MCF 10A (cell line): ENCODE measurements at regions not wholly inside any gene's neighbourhood (a gene's known extent, or its start where the extent isn't known, plus 50 kb on each side); places are given as distances from the start of the nearest gene placed in this dataset.

Source experiments
- BruUV-seq: library from RNA; stranded (reverse); fragments of 400-500 nt; replicated peaks from 2 replicates; lab custom pipeline; 2021; lab: Mats Ljungman, UMichigan
- CTCF ChIA-PET: fragments of 300-600 bp; sonication (Branson Sonifier 250); formaldehyde crosslinking; extraction: SDS; loops from one replicate; lab custom pipeline; 2021; ENCODE audit warnings: antibody characterized with exemption, inconsistent platforms; lab: Yijun Ruan, JAX
- POLR2A ChIA-PET: fragments of 300-600, 350-650 bp; sonication (Branson Sonifier 250); formaldehyde crosslinking; extraction: SDS; loops from one replicate; lab custom pipeline; 2020; ENCODE audit warnings: antibody characterized with exemption, inconsistent platforms; lab: Yijun Ruan, JAX
- DNase-seq: peaks from one replicate; pipeline ENCODE4 v3.0.0-alpha.2; 2018; ENCODE audit not compliant: unreplicated experiment
- H3K27ac Mint-ChIP-seq: one replicate; pipeline ENCODE4 v1.8.0; 2022; ENCODE audit warnings: mild to moderate bottlenecking, low read depth, mixed read lengths; ENCODE audit not compliant: unreplicated experiment
- H3K27me3 Mint-ChIP-seq: one replicate; pipeline ENCODE4 v1.8.0; 2022; ENCODE audit warnings: mixed read lengths; ENCODE audit not compliant: insufficient read depth, unreplicated experiment
- H3K36me3 Mint-ChIP-seq: one replicate; pipeline ENCODE4 v1.8.0; 2022; ENCODE audit warnings: mild to moderate bottlenecking, moderate library complexity, mixed read lengths; ENCODE audit not compliant: insufficient read depth, unreplicated experiment
- H3K4me1 Mint-ChIP-seq: one replicate; pipeline ENCODE4 v1.8.0; 2022; ENCODE audit warnings: mixed read lengths; ENCODE audit not compliant: insufficient read depth, unreplicated experiment
- H3K4me3 Mint-ChIP-seq: one replicate; pipeline ENCODE4 v1.8.0; 2022; ENCODE audit warnings: mild to moderate bottlenecking, moderate library complexity, mixed read lengths; ENCODE audit not compliant: unreplicated experiment
- H3K9me3 Mint-ChIP-seq: one replicate; pipeline ENCODE4 v1.8.0; 2022; ENCODE audit warnings: mixed read lengths; ENCODE audit not compliant: unreplicated experiment
- intact Hi-C: fragments of 100-400 bp; cut with micrococcal nuclease; formaldehyde crosslinking; loops from 2 replicates; pipeline ENCODE4 v1.14.1; 2022
- TF ChIP-seq, protein P1 (sequence below): fragments of 200-600 bp; IDR thresholded peaks from one replicate; pipeline ENCODE4 v1.8.0; 2022; ENCODE audit warnings: antibody characterized with exemption, mild to moderate bottlenecking; ENCODE audit not compliant: unreplicated experiment

DNA sequence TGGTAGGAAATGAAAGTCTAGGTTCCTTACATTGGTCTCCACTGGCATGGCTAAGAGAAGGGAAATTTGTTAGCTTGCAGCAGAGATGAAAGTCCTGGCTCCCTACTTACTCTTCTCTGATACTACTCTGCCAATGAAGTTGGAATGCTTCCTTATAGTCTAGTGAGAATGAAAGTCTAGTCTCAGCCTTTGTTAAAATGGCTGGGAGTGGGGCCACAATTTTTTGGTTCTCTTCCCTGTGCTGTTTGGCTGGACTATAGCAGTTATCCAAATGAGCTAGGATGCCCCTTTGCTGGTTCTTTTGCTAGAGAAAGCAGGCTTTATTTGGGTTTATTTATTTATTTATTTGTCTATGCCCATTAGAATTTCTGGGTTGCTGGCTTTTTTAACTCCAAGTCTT, 414.3 kb downstream of the AASDHPPT start:
- Mint-ChIP-seq H3K36me3 (no peaks in the 10 kb centered on the region), H3K4me1 (no peaks in the 10 kb centered on the region), H3K9me3 (peaks cover 19% of the 10 kb centered on the region), H3K27me3 (no peaks in the 10 kb centered on the region), H3K4me3 (no peak overlapping the region), H3K27ac (no peak overlapping the region)
- DNase-seq: no peak
- TF ChIP-seq, protein P1, sequence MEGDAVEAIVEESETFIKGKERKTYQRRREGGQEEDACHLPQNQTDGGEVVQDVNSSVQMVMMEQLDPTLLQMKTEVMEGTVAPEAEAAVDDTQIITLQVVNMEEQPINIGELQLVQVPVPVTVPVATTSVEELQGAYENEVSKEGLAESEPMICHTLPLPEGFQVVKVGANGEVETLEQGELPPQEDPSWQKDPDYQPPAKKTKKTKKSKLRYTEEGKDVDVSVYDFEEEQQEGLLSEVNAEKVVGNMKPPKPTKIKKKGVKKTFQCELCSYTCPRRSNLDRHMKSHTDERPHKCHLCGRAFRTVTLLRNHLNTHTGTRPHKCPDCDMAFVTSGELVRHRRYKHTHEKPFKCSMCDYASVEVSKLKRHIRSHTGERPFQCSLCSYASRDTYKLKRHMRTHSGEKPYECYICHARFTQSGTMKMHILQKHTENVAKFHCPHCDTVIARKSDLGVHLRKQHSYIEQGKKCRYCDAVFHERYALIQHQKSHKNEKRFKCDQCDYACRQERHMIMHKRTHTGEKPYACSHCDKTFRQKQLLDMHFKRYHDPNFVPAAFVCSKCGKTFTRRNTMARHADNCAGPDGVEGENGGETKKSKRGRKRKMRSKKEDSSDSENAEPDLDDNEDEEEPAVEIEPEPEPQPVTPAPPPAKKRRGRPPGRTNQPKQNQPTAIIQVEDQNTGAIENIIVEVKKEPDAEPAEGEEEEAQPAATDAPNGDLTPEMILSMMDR: no peak
- BruUV-seq: no TSS peak
- intact Hi-C loops: no loop called here
- CTCF ChIA-PET: no interaction called here
- POLR2A ChIA-PET: interaction anchor here (0.6 to 0.7 kb wide), 2 partner anchors 25 to 955 kb away, joined by 3 to 4 read pairs; no protein-coding TSS in a partner anchor

DNA sequence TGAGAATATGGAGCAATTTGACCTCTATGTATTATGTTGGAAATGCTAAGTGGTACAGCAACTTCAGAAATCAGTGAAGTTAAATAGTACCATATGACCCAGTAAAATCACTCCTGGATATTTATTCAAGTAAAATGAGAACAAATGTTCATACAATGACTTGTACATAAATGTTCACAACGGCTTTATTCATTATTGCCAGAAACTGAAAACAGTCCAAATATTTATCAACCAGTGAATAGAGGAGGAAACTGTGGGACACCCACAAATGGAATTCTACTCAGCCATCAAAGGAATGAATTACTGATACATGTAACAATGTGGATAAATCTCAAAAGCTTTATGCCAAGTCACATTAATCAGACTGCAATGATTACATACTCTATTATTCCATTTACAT, 416.3 kb downstream of the AASDHPPT start:
- no peak for DNase-seq
- H3K27me3 Mint-ChIP-seq: no peaks in the 10 kb centered on the region
- ChIA-PET POLR2A (interaction anchor here (0.6 kb wide), 1 partner anchor 1011 kb away, joined by 4 read pairs; no protein-coding TSS in a partner anchor), CTCF (no interaction called here)
- no peak overlapping the region for H3K4me3 Mint-ChIP-seq
- peaks cover 11% of the 10 kb centered on the region for H3K9me3 Mint-ChIP-seq
- TF ChIP-seq, protein P1: no peak
- intact Hi-C loops: no loop called here
- no peak overlapping the region for H3K27ac Mint-ChIP-seq
- H3K36me3 Mint-ChIP-seq: no peaks in the 10 kb centered on the region
- BruUV-seq: no TSS peak
- no peaks in the 10 kb centered on the region for H3K4me1 Mint-ChIP-seq

DNA sequence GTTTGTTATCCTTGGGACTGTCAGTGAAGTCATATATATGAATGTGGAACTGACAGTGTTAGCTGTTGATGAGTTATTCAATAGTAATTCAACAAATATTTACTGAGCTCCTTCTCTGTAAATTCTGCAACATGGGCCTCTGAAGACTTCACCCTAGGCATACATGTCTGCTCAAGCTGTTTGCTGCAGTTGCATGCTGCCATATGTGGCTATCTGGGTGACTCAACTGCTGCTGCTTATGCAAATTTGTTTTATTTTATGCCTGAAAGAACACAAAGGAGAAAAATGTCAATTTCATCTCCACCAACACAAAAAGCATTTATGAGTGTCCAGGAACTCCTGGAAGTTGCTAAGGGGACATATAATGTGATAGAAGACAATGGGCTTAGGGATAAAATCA, 417.6 kb downstream of the AASDHPPT start:
- intact Hi-C loops: no loop called here
- H3K4me3 Mint-ChIP-seq: no peak overlapping the region
- no peaks in the 10 kb centered on the region for H3K9me3 Mint-ChIP-seq
- no TSS peak for BruUV-seq
- TF ChIP-seq, protein P1: no peak
- H3K27me3 Mint-ChIP-seq: no peaks in the 10 kb centered on the region
- H3K4me1 Mint-ChIP-seq: no peaks in the 10 kb centered on the region
- POLR2A ChIA-PET: interaction anchor here (0.9 kb wide), 1 partner anchor 11 kb away, joined by 4 read pairs; no protein-coding TSS in a partner anchor
- CTCF ChIA-PET: interaction anchor here (0.7 kb wide), 2 partner anchors 11 to 12 kb away, joined by 3 read pairs; no protein-coding TSS in a partner anchor
- H3K27ac Mint-ChIP-seq: no peak overlapping the region
- DNase-seq: no peak
- no peaks in the 10 kb centered on the region for H3K36me3 Mint-ChIP-seq

DNA sequence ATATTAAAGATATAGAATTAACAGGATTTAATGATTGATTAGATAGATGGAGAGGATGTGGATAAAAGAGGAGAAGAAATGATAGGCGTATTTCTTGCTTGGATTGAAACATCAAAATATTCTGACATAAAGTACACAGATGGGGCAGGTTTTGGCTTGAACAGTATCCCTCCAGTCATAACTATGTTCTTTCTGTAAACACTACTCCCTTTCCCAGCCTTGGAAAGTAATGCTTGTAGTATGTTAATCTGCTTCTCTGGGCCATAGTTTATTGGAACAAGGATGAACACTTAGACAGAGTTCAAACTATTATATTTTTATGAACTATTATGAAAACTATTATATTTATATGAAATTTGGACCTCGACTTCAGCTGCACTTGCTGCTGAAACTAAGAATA, 419.2 kb downstream of the AASDHPPT start:
- intact Hi-C loops: no loop called here
- Mint-ChIP-seq H3K4me3 (no peak overlapping the region), H3K27me3 (no peaks in the 10 kb centered on the region), H3K9me3 (no peaks in the 10 kb centered on the region), H3K27ac (no peak overlapping the region), H3K36me3 (no peaks in the 10 kb centered on the region), H3K4me1 (no peaks in the 10 kb centered on the region)
- ChIA-PET POLR2A (no interaction called here), CTCF (interaction anchor here (0.9 kb wide), 2 partner anchors 28 to 41 kb away, joined by 3 to 5 read pairs; no protein-coding TSS in a partner anchor)
- DNase-seq: no peak
- BruUV-seq: no TSS peak
- TF ChIP-seq, protein P1: no peak
